Liver (tissue), 3 donors: ENCODE measurements at regions not wholly inside any gene's neighbourhood (a gene's known extent, or its start where the extent isn't known, plus 50 kb on each side); places are given as distances from the start of the nearest gene placed in this dataset.

Experiments
- CTCF ChIP-seq: fragments of 150-350 bp; IDR thresholded peaks from 2 replicates; pipeline ENCODE4 v1.5.1; 2017; ENCODE audit warnings: improper control_type of control experiment, low read depth, low read length; ENCODE audit not compliant: missing input control
- JUND ChIP-seq, 2 donors: IDR thresholded peaks; 2 replicates each; pipeline ENCODE4 v1.6.1; 2016; ENCODE audit warnings: antibody characterized with exemption in 2 of 2
- donor health status: healthy.
- donor health status: healthy.

- no peak for TF ChIP-seq CTCF
- TF ChIP-seq JUND (IDR thresholded peaks at IDR 0.05), result no peak
These were observed 203.6 kb upstream of the GRIK3 start for GRCh38 chr1:37237948-37238347.
